RWPE1 (cell line): ENCODE measurements at regions not wholly inside any gene's neighbourhood (a gene's known extent, or its start where the extent isn't known, plus 50 kb on each side); places are given as distances from the start of the nearest gene placed in this dataset.

Experiments
- CTCF ChIA-PET: fragments of 350-600 bp; sonication (Branson Sonifier 250); formaldehyde crosslinking; extraction: SDS; loops from one replicate; lab custom pipeline; 2021; lab: Yijun Ruan, JAX
- POLR2A ChIA-PET: fragments of 400-600 bp; formaldehyde crosslinking; extraction: SDS; loops from one replicate; lab custom pipeline; 2020; ENCODE audit warnings: antibody characterized with exemption; ENCODE audit not compliant: low non-redundant PET; lab: Yijun Ruan, JAX
- DNase-seq: peaks from one replicate; pipeline ENCODE4 v3.0.0; 2012; ENCODE audit warnings: low spot score
- H3K27ac ChIP-seq: fragments of 450-650 bp; 2 replicates; pipeline ENCODE4 v1.5.1; 2017
- CTCF ChIP-seq: fragments of 450-650 bp; conservative IDR thresholded peaks from 2 replicates; pipeline ENCODE4 v1.5.1; 2017; ENCODE audit warnings: low read depth, mild to moderate bottlenecking

GRCh38 chr22:49300951-49301397, 526.7 kb downstream of the BRD1 start:
- CTCF ChIA-PET, result no interaction called here
- no peak for DNase-seq
- TF ChIP-seq CTCF, result no peak
- no peak overlapping the region for H3K27ac ChIP-seq
- POLR2A ChIA-PET, result no interaction called here

DNA sequence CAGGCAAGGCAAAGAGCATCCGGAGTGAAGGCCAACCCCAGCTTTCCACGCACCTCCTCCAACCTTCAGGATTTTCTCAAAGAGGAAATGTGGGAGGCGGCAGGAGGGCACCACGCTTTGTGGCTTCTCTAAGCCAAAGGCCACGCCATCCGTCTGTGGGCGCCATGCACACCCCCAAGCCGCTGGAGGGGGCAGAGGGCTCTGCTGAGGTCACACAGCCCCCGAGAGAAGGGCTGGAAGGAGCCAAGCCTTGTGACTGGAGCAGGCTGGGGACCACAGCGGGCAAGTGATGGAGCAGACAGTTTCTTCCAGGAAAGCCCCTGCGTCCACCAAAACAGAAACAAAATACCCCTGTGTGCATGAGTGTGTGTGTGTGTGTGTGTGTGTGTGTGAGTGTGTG, 527.4 kb downstream of the BRD1 start:
- TF ChIP-seq CTCF, result no peak
- ChIA-PET POLR2A (no interaction called here), CTCF (no interaction called here)
- no peak overlapping the region for H3K27ac ChIP-seq
- no peak for DNase-seq

DNA sequence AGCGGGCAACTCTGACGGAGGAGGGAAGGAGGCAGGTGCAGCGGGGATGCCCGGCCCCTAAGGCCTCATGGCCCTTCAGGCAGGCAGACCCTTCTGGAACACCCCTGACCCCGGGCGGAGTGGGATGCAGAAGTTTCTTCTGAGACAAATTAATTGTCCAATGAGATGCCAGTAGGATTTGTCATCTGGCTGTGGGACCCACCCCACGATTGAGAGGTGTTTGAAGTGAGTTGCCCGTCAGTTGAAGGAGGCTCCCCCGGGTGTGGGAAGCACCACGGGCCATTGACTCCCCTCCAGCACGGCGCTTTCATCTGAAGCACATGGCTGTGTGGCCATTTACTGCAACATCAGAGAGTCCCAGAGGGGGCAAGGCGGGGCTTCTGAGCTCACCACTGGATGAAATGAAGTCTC, 527.8 kb downstream of the BRD1 start:
- DNase-seq, result no peak
- CTCF ChIA-PET, result no interaction called here
- POLR2A ChIA-PET, result no interaction called here
- TF ChIP-seq CTCF, result no peak
- H3K27ac ChIP-seq, result no peak overlapping the region

- no peak for TF ChIP-seq CTCF
- no peak for DNase-seq
- POLR2A ChIA-PET, result no interaction called here
- CTCF ChIA-PET, result no interaction called here
- H3K27ac ChIP-seq, result no peak overlapping the region
Measured at GRCh38 chr22:49298834-49299750, 528.6 kb downstream of the BRD1 start.

DNA sequence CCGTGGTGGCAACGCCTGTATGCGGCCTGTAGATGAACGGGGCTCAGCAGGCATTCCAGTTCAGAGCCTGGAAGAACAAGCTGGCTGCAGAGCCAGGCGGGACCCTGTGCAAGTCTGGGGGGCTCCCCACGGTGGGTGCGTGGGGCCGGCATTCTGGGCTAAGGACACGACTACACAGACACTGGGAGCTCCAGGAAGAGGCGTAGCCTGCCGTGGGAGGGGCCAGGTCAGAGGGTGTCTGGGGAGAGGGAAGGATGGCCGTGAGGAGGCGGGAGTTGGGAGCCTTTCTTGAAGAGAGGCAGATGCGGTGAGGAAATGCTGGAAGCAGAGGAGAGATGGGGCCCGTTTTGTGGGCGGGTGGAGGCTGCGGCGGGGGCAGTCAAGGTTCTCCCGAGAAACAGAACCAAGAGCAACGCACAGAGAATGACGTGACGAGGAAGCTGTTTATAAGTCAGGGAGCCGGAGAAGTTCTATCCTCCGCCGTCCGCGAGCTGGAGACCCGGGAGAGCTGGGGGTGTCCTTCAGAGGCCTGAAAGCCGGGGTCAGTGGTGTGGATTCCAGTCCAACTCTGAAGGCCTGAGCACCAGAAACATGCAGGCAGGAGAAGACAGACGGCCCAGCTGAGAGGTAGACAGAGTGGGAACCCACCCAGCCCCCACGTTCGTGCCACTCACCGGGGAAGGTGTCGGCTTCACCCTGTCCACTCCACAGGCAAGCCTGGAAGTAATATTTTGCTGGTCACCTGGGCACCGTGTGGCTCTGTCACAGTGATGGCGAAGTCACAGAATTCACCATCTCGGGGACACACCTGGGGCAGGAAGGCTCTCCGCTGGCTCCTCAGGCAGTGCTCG, 529.6 kb downstream of the BRD1 start:
- TF ChIP-seq CTCF, result no peak
- DNase-seq, result no peak
- no peak overlapping the region for H3K27ac ChIP-seq
- ChIA-PET POLR2A (no interaction called here), CTCF (no interaction called here)

DNA sequence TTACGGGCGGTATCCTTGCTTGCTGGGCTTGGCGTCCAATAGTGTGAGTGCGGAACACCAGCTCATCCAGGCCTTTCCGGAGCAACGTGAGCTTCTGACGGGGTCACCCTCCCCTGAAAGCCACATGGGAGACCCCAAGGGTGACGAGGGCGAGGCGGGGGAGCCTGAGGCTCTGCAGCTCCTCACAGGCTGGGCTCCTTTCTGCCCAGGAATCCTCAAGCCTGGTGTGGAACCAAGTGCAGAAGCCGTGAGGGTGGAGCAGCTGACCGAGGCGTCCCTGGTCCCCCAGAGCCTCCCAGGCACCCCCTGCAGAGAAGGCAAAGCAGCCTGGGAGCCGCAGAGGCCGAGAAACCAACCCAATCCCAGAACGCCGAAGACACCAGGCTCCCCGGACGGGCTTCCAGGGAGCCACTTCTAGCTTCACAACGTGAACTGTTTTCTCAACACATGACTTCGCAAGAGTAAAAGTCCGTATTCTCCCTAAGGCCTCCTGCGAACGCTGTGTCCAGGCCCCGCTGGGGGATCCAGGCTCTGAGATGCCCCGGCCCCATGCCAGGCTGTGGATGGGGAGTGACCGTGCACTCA, 530.3 kb downstream of the BRD1 start:
- no peak for TF ChIP-seq CTCF
- POLR2A ChIA-PET, result no interaction called here
- DNase-seq, result no peak
- no peak overlapping the region for H3K27ac ChIP-seq
- CTCF ChIA-PET, result no interaction called here
